ENCODE measurements at regions not wholly inside any gene's neighbourhood (a gene's known extent, or its start where the extent isn't known, plus 50 kb on each side); places are given as distances from the start of the nearest gene placed in this dataset.

- H3K4me1 ChIP-seq (ENCODE audit: control insufficient read depth, insufficient read depth, low read length): no peaks in the 10 kb centered on the region
- H4K20me1 ChIP-seq (ENCODE audit: control insufficient read depth, insufficient read depth): no peaks in the 10 kb centered on the region
- FAIRE-seq: no peak
- no peak overlapping the region for H3K9ac ChIP-seq (ENCODE audit: control insufficient read depth, insufficient read depth, low read length)
- intact Hi-C loops (cut with micrococcal nuclease; ENCODE audit: unreplicated experiment): no loop called here
- no peak for ATAC-seq
- no peak for TF ChIP-seq ZNF622 (IDR thresholded peaks at IDR 0.05)
- no peak for TF ChIP-seq NFXL1 (IDR thresholded peaks at IDR 0.05; ENCODE audit: borderline replicate concordance)
- TF ChIP-seq PRDM15 (CRISPR knock-in tag; IDR thresholded peaks at IDR 0.05): no peak
- TF ChIP-seq JUNB (IDR thresholded peaks at IDR 0.05): no peak
- TF ChIP-seq IRF3 (IDR thresholded peaks at IDR 0.05): no peak
- no peak for TF ChIP-seq NFYA (IDR thresholded peaks at IDR 0.05; ENCODE audit: borderline replicate concordance, low read depth, low read length)
- TF ChIP-seq ZSCAN29 (IDR thresholded peaks at IDR 0.05): no peak
- TF ChIP-seq ZZZ3 (IDR thresholded peaks at IDR 0.05; ENCODE audit: control insufficient read depth, insufficient read length, low read depth): no peak
- no peak for TF ChIP-seq CEBPB (IDR thresholded peaks at IDR 0.05; ENCODE audit: borderline replicate concordance in 1 of 2, low read depth in 2 of 2, low read length in 2 of 2)
- no peak for TF ChIP-seq BACH1 (IDR thresholded peaks at IDR 0.05; ENCODE audit: borderline replicate concordance)
- no peak for TF ChIP-seq CBX3 (IDR thresholded peaks at IDR 0.05; ENCODE audit: borderline replicate concordance, low read depth)
- TF ChIP-seq ZBTB33 (IDR thresholded peaks at IDR 0.05): no peak
- no peak for TF ChIP-seq CBX5 (IDR thresholded peaks at IDR 0.05; ENCODE audit: low read depth)
- no peak for TF ChIP-seq TAF1 (IDR thresholded peaks at IDR 0.05; ENCODE audit: borderline replicate concordance, low read depth, low read length)
- no peak for TF ChIP-seq KDM1A (IDR thresholded peaks at IDR 0.05; ENCODE audit: borderline replicate concordance)
- TF ChIP-seq ATF7 (IDR thresholded peaks at IDR 0.05; ENCODE audit: low read depth): no peak
- H3K4me2 ChIP-seq (ENCODE audit: control insufficient read depth, insufficient read depth): no peak overlapping the region
- no peaks in the 10 kb centered on the region for H3K9me3 ChIP-seq (replicated peaks; ENCODE audit: control insufficient read depth, insufficient read depth, low read length)
- H3K27ac ChIP-seq (ENCODE audit: control insufficient read depth, insufficient read depth): no peak overlapping the region
- no peaks in the 10 kb centered on the region for H3K79me2 ChIP-seq (ENCODE audit: control insufficient read depth, insufficient read depth, low read length)
- 63% methylated on average over 3 of the region's 3 CpGs for WGBS (ENCODE audit: insufficient coverage, insufficient replicate concordance, low lambda C conversion rate, missing lambda C conversion rate)
- RAD21 ChIA-PET (ENCODE audit: unreplicated experiment): no interaction called here
- H3K27me3 ChIP-seq (replicated peaks in 1 of 2; ENCODE audit: control insufficient read depth in 2 of 2, insufficient read depth in 2 of 2, low read length in 1 of 2): no peaks in the 10 kb centered on the region
- no peak for DNase-seq (ENCODE audit: low read depth, low spot score)
- POLR2A ChIA-PET: no interaction called here
- CTCF ChIA-PET: no interaction called here
- no TSS peak for BruUV-seq (replicated peaks)
- no peak overlapping the region for H3K4me3 ChIP-seq
- H2AFZ ChIP-seq (ENCODE audit: control insufficient read depth, low read depth, low read length): no peak overlapping the region
- no peaks in the 10 kb centered on the region for H3K36me3 ChIP-seq (ENCODE audit: control insufficient read depth in 2 of 2, insufficient read depth in 2 of 2, low read length in 1 of 2)
- SMC1A ChIA-PET (ENCODE audit: uncharacterized antibody, unreplicated experiment): no interaction called here
- in situ Hi-C loops (cut with MboI): no loop called here
Observed at GRCh38 chr4:169914866-169915265, 111.3 kb downstream of the MFAP3L start.

Data from GM12878 (cell line).